ENCODE measurements at regions not wholly inside any gene's neighbourhood (a gene's known extent, or its start where the extent isn't known, plus 50 kb on each side); places are given as distances from the start of the nearest gene placed in this dataset.

DNA sequence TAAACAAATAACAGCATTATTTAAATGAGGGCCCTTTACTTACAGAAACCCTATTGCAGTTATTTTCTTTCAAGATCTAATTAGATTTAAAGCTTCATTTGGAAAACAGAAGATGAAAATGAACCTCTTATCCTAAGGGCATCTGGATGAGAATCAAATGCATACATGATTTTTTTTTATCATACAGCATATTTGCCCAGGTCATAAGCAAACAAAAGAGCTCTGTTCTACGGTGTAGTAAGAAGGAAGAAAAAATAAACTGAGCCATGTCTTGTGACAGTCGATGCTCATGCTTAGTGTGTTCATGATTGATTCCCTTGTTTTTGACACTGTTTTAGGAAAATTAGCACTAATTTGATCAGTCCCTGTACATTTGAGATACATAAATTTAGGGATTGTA is 202.6 kb upstream of the RNF32 start:
- H3K4me3 ChIP-seq (ENCODE audit: low read length), result no peak overlapping the region
- no peaks in the 10 kb centered on the region for H3K9me3 ChIP-seq (ENCODE audit: control insufficient read depth, insufficient read depth, low read length)
- H3F3A ChIP-seq (ENCODE audit: control insufficient read depth, insufficient read depth), result no peaks in the 10 kb centered on the region
- TF ChIP-seq, protein P1, sequence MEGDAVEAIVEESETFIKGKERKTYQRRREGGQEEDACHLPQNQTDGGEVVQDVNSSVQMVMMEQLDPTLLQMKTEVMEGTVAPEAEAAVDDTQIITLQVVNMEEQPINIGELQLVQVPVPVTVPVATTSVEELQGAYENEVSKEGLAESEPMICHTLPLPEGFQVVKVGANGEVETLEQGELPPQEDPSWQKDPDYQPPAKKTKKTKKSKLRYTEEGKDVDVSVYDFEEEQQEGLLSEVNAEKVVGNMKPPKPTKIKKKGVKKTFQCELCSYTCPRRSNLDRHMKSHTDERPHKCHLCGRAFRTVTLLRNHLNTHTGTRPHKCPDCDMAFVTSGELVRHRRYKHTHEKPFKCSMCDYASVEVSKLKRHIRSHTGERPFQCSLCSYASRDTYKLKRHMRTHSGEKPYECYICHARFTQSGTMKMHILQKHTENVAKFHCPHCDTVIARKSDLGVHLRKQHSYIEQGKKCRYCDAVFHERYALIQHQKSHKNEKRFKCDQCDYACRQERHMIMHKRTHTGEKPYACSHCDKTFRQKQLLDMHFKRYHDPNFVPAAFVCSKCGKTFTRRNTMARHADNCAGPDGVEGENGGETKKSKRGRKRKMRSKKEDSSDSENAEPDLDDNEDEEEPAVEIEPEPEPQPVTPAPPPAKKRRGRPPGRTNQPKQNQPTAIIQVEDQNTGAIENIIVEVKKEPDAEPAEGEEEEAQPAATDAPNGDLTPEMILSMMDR (IDR thresholded peaks at IDR 0.05; ENCODE audit: low read depth, low read length, poor library complexity, severe bottlenecking), result no peak
- TF ChIP-seq EZH2phosphoT487 (IDR thresholded peaks at IDR 0.05; ENCODE audit: borderline replicate concordance, low read length), result no peak
- no peaks in the 10 kb centered on the region for H3K79me2 ChIP-seq (ENCODE audit: control insufficient read depth, low read length)
- no peaks in the 10 kb centered on the region for H3K27me3 ChIP-seq (ENCODE audit: control insufficient read depth, low read length)
- no peaks in the 10 kb centered on the region for H3K36me3 ChIP-seq (ENCODE audit: control insufficient read depth, low read length)
- H3K4me1 ChIP-seq (ENCODE audit: control insufficient read depth, low read length), result no peaks in the 10 kb centered on the region
- H3K9me2 ChIP-seq (replicated peaks; ENCODE audit: control insufficient read depth, low read length), result no peaks in the 10 kb centered on the region
- H4K20me1 ChIP-seq (ENCODE audit: control insufficient read depth, insufficient read depth, low read depth, low read length), result no peaks in the 10 kb centered on the region
- H3K27ac ChIP-seq (ENCODE audit: low read depth, low read length), result no peak overlapping the region
- H3K4me2 ChIP-seq (ENCODE audit: low read length), result no peak overlapping the region

DNA sequence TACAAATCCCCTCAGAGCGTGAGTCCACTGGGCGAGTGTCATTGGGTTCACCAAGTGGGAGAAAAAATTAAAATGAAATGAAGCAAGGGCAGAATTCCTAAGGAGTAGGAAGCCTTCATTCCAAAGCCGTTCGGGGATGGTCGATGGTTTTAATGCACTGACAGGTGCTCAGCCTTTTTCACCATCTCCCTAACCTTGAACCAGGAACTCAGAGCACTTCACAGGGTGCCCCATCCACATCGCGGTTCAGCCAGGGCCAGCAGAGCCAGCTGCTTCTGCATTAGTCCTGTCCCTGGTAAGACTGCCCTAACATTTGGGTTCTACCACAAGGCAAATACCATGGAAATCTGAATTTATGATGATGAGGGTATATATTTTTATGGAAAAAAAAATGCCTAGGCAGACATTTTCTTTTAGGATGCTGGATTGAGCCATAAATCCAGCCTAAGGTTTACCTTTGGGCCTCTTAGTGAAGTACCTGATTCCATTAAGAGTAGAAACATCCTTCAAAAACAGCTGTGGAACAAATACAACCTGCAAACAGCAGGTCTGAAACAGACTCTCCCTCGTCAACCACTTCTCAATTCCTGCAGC is 203.5 kb upstream of the RNF32 start:
- H3K9me2 ChIP-seq (replicated peaks; ENCODE audit: control insufficient read depth, low read length), result no peaks in the 10 kb centered on the region
- H4K20me1 ChIP-seq (ENCODE audit: control insufficient read depth, insufficient read depth, low read depth, low read length), result no peaks in the 10 kb centered on the region
- no peak overlapping the region for H3K4me3 ChIP-seq (ENCODE audit: low read length)
- H3F3A ChIP-seq (ENCODE audit: control insufficient read depth, insufficient read depth), result no peaks in the 10 kb centered on the region
- no peaks in the 10 kb centered on the region for H3K27me3 ChIP-seq (ENCODE audit: control insufficient read depth, low read length)
- no peaks in the 10 kb centered on the region for H3K36me3 ChIP-seq (ENCODE audit: control insufficient read depth, low read length)
- TF ChIP-seq EZH2phosphoT487 (IDR thresholded peaks at IDR 0.05; ENCODE audit: borderline replicate concordance, low read length), result no peak
- H3K4me1 ChIP-seq (ENCODE audit: control insufficient read depth, low read length), result no peaks in the 10 kb centered on the region
- H3K79me2 ChIP-seq (ENCODE audit: control insufficient read depth, low read length), result no peaks in the 10 kb centered on the region
- H3K9me3 ChIP-seq (ENCODE audit: control insufficient read depth, insufficient read depth, low read length), result no peaks in the 10 kb centered on the region
- H3K27ac ChIP-seq (ENCODE audit: low read depth, low read length), result no peak overlapping the region
- no peak overlapping the region for H3K4me2 ChIP-seq (ENCODE audit: low read length)

DNA sequence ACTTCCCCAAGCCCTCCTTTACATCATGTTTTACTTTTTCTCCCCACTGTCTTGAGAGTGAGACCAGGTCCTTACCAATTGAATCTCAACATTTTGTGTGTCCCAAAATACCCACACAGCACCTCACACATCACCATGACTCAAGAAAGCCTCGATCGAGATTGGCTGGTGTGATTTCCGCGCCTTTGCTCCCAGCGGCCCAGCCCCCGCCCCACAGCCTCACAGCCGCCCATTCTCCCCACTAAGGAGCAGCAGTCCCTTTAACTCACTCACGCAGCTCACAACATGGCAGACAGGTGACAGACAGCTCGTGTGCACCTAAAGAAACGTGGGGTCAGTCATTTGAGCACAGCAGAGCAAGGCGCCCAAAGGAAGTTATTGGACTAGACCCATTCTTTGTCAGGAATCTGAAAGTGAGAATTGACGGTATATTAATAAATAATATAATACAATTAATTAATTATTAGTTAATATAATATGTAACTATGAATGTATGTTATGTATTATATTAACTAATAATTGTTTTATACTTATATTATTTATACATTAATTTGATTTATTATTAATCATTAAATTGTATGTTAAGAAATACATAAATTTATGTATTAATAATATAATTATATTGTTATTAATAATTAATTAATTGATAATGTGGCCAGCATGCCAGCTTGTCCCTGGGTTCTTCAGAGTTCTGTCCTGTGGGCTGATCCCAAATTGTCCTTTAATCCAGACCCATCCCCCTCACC is 204.9 kb upstream of the RNF32 start:
- no peaks in the 10 kb centered on the region for H3K36me3 ChIP-seq (ENCODE audit: control insufficient read depth, low read length)
- H3K4me2 ChIP-seq (ENCODE audit: low read length), result no peak overlapping the region
- no peaks in the 10 kb centered on the region for H3K27me3 ChIP-seq (ENCODE audit: control insufficient read depth, low read length)
- no peaks in the 10 kb centered on the region for H3F3A ChIP-seq (ENCODE audit: control insufficient read depth, insufficient read depth)
- no peaks in the 10 kb centered on the region for H3K9me2 ChIP-seq (replicated peaks; ENCODE audit: control insufficient read depth, low read length)
- no peaks in the 10 kb centered on the region for H4K20me1 ChIP-seq (ENCODE audit: control insufficient read depth, insufficient read depth, low read depth, low read length)
- no peak overlapping the region for H3K27ac ChIP-seq (ENCODE audit: low read depth, low read length)
- TF ChIP-seq EZH2phosphoT487 (IDR thresholded peaks at IDR 0.05; ENCODE audit: borderline replicate concordance, low read length), result no peak
- TF ChIP-seq, protein P1 (IDR thresholded peaks at IDR 0.05; ENCODE audit: low read depth, low read length, poor library complexity, severe bottlenecking), result no peak
- no peak overlapping the region for H3K4me3 ChIP-seq (ENCODE audit: low read length)
- no peaks in the 10 kb centered on the region for H3K79me2 ChIP-seq (ENCODE audit: control insufficient read depth, low read length)
- H3K9me3 ChIP-seq (ENCODE audit: control insufficient read depth, insufficient read depth, low read length), result no peaks in the 10 kb centered on the region
- H3K4me1 ChIP-seq (ENCODE audit: control insufficient read depth, low read length), result no peaks in the 10 kb centered on the region

DNA sequence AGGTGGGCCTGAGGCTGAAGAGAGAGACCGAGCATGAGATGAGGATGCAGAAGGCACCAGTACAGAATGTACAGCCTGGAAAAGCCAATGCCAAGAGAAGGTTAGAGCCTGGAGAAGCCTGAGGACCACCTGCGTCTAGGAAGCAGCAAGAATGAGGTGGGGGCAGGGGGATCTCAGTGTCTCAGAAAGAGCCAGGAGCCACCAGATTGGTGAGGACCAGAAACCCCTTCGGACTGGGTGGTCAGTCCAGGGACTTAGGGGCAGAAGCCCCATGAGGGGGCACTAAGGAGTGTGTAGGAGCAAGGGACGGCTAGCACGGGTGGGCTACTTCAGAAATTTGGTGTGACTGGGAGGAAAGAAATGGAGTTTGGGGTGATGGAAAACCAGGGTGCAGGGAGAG is 205.9 kb upstream of the RNF32 start:
- Histone ChIP-seq H3K9me2 (replicated peaks; ENCODE audit: control insufficient read depth, low read length) (no peaks in the 10 kb centered on the region), H4K20me1 (ENCODE audit: control insufficient read depth, insufficient read depth, low read depth, low read length) (no peaks in the 10 kb centered on the region), H3K4me2 (ENCODE audit: low read length) (no peak overlapping the region), H3K27ac (ENCODE audit: low read depth, low read length) (no peak overlapping the region), H3K79me2 (ENCODE audit: control insufficient read depth, low read length) (no peaks in the 10 kb centered on the region), H3K36me3 (ENCODE audit: control insufficient read depth, low read length) (no peaks in the 10 kb centered on the region), H3F3A (ENCODE audit: control insufficient read depth, insufficient read depth) (no peaks in the 10 kb centered on the region), H3K9me3 (ENCODE audit: control insufficient read depth, insufficient read depth, low read length) (no peaks in the 10 kb centered on the region), H3K4me1 (ENCODE audit: control insufficient read depth, low read length) (no peaks in the 10 kb centered on the region), H3K27me3 (ENCODE audit: control insufficient read depth, low read length) (no peaks in the 10 kb centered on the region), H3K4me3 (ENCODE audit: low read length) (no peak overlapping the region)
- TF ChIP-seq, protein P1 (IDR thresholded peaks at IDR 0.05; ENCODE audit: low read depth, low read length, poor library complexity, severe bottlenecking), result no peak
- TF ChIP-seq EZH2phosphoT487 (IDR thresholded peaks at IDR 0.05; ENCODE audit: borderline replicate concordance, low read length), result no peak

All from DOHH2 (cell line).